HEK293 (cell line): ENCODE measurements at regions not wholly inside any gene's neighbourhood (a gene's known extent, or its start where the extent isn't known, plus 50 kb on each side); places are given as distances from the start of the nearest gene placed in this dataset.

Experiments
- KLF10 ChIP-seq: fragments of 450-650 bp; IDR thresholded peaks from 2 replicates; pipeline ENCODE4 v1.5.1; 2018; ENCODE audit warnings: missing biosample characterization, mild to moderate bottlenecking, missing genetic modification characterization
- PRDM10 ChIP-seq: fragments of 450-650 bp; formaldehyde crosslinking; IDR thresholded peaks from 2 replicates; pipeline ENCODE4 v1.5.1; 2016; ENCODE audit warnings: missing biosample characterization, missing genetic modification characterization
- TRIM28 ChIP-seq: IDR thresholded peaks from 2 replicates; pipeline ENCODE4 v1.6.1; 2011; ENCODE audit warnings: low read length, control low read depth, borderline replicate concordance
- ZBTB26 ChIP-seq: fragments of 450-650 bp; formaldehyde crosslinking; optimal IDR thresholded peaks from 2 replicates; pipeline ENCODE3; 2016; ENCODE audit warnings: missing biosample characterization, mild to moderate bottlenecking, missing genetic modification characterization
- ZNF157 ChIP-seq: fragments of 450-650 bp; formaldehyde crosslinking; IDR thresholded peaks from 2 replicates; pipeline ENCODE4 v1.5.1; 2016; ENCODE audit warnings: missing biosample characterization, missing genetic modification characterization
- ZNF837 ChIP-seq: fragments of 450-650 bp; formaldehyde crosslinking; IDR thresholded peaks from 2 replicates; pipeline ENCODE4 v1.5.1; 2016; ENCODE audit warnings: missing biosample characterization, missing genetic modification characterization
- TF ChIP-seq, protein P1 (sequence below): fragments of 450-650 bp; formaldehyde crosslinking; IDR thresholded peaks from 2 replicates; pipeline ENCODE4 v1.5.1; 2016; ENCODE audit warnings: missing biosample characterization, missing genetic modification characterization

- TF ChIP-seq, protein P1, sequence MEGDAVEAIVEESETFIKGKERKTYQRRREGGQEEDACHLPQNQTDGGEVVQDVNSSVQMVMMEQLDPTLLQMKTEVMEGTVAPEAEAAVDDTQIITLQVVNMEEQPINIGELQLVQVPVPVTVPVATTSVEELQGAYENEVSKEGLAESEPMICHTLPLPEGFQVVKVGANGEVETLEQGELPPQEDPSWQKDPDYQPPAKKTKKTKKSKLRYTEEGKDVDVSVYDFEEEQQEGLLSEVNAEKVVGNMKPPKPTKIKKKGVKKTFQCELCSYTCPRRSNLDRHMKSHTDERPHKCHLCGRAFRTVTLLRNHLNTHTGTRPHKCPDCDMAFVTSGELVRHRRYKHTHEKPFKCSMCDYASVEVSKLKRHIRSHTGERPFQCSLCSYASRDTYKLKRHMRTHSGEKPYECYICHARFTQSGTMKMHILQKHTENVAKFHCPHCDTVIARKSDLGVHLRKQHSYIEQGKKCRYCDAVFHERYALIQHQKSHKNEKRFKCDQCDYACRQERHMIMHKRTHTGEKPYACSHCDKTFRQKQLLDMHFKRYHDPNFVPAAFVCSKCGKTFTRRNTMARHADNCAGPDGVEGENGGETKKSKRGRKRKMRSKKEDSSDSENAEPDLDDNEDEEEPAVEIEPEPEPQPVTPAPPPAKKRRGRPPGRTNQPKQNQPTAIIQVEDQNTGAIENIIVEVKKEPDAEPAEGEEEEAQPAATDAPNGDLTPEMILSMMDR = no peak
- TF ChIP-seq ZBTB26 (tag by site-specific recombination) (no peak), PRDM10 (tag by site-specific recombination) (no peak), TRIM28 (no peak), KLF10 (tag by site-specific recombination) (no peak), ZNF157 (tag by site-specific recombination) (no peak), ZNF837 (tag by site-specific recombination) (no peak)
Measured at GRCh38 chr3:117068301-117068700, 358.7 kb downstream of the TUSC7 start.
